Stimulated activated CD4-positive, alpha-beta T cell treated with anti-CD3 and anti-CD28 coated beads, Interleukin-2, amount 100 ng/mL, for 4 hours (primary cell): ENCODE measurements at regions not wholly inside any gene's neighbourhood (a gene's known extent, or its start where the extent isn't known, plus 50 kb on each side); places are given as distances from the start of the nearest gene placed in this dataset.

Experiments
- DNase-seq: peaks from one replicate; pipeline ENCODE4 v3.0.0-alpha.2; 2020; ENCODE audit warnings: low read depth

DNA sequence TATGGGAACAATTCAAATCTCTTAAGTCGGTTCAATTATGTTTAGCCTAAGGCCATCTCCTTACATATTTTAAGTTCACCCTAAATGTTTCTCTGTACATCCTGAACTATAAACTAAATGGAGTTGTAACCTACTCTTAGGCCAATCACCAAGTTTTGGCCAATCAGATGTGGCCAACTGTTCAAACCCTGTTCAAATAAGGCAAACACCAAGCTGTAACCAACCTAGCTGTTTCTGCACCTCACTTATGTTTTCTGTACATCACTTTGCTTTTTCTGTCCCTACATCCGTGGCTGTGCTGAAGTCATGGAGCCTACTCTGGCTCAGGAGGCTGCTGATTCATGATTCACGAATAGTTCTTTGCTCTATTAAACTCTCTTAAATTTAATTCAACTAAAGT, 165.3 kb downstream of the GASK1B start:
- no peak for DNase-seq

GRCh38 chr4:158006990-158007389, 165.8 kb downstream of the GASK1B start:
- DNase-seq = no peak

DNA sequence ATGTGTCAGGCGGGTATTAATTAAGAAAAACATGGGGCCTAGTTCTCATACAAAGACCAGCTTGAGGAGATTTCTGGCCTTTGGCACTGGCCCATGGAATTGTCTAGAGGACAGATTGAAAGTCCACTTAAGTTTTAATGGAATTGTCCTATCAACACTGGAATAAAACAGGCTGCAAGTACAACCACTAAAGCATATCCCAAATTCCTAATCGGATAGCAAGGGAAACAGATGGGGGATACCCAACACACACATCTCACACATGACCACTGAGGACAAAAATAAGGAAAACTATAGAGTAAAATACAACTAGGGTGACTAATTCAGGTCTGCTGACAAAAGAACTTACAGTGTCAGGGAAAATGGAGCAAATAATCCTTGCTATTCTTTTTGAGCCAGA, 167.8 kb downstream of the GASK1B start:
- DNase-seq = no peak

DNA sequence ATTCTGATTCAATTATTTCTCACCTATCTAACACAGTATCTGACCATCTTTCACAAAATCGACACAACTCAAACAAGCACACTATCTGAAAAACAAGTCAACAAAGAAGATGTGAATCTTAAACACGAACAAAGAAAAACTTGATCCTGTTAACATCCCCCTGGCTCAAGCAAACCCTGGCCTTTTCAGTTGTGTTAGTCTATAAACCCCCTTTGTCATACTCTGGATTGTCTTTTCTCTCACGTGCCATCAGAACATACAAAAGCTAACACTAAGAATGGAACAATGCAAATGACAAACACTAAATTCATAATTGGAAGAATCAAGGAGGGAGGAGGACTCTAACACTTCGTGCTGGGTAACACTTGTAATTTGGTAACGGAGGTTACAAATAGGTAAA, 168.7 kb downstream of the GASK1B start:
- no peak for DNase-seq

DNA sequence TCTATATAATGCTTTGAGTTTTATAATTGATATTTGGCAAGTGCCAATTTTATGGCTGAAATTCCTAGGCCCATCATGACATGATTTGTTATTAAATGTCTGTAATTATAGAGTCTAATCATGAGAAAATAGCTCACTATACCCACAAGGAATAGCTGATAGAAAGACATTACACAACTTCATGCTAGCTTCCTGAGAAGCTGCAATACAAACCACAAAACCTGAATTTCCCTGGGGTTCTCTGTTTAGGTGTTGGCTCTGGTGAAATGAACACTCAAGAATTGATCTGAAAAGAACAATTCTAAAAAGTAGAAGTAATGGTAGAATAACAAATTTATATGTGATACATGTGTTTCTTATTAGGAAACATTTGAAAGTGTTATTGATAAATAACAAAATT, 169.6 kb downstream of the GASK1B start:
- DNase-seq = no peak

DNA sequence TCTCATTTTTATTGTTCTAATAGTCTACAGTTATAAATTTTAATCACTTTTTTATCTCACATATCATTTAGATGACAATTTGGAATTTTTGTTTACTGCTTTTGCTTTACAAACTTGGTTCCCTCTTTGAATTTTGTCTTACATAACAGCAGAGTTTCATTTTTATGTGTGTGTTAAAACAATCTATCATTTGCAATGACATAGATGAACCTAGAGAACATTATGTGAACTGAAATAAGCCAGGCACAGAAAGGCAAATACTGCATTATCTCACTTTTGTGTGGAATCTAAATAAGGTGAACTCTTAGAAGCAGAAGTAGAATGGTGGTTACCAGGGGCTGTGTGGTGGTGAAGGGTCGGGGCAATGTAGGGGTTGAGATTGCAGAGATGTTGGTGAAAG, 170.7 kb downstream of the GASK1B start:
- no peak for DNase-seq

DNA sequence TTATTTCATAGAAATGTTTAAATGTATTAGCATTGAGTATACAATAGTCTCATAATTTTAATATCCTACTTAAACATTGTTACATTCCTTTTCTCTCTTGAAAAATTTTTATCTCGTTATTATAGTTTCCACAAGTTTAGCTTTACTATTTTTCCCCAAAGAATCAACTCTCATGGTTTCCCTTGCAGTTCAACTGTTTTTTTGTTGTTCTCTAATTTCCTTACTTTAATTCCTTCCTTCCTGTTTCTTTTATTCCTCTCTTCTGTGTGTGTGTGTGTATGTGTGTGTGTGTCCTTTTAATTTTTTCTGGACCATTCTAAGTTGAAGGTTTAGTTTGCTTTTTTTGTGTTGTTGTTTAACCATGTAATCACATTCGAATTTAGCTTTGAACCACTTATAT, 171.1 kb downstream of the GASK1B start:
- DNase-seq = no peak

GRCh38 chr4:157999723-158000122, 173.1 kb downstream of the GASK1B start:
- no peak for DNase-seq

GRCh38 chr4:157997296-157997695, 175.5 kb downstream of the GASK1B start:
- DNase-seq = no peak

- no peak for DNase-seq
Observed at GRCh38 chr4:157996061-157997028, 176.5 kb downstream of the GASK1B start.

DNA sequence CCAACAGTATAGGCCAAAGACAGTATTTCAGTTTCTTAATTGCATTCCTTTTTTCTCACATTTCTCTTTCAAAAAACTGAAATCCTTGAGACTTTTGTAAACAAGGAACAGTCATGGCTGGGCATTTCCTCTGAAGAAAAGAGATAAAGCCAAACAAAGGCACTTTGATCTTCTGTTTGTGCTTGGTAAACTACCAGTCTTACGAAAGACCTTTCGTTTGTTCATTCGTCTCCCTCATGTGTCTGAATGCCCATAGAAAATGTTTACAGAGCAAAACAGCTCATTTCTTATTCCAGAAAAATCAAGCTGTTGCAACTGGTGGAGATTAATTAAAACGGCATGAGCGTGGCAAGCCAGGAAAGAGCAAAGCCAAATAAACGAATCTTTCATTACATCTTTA, 178.0 kb downstream of the GASK1B start:
- DNase-seq = no peak

GRCh38 chr4:157992948-157993839, 179.6 kb downstream of the GASK1B start:
- DNase-seq = no peak

DNA sequence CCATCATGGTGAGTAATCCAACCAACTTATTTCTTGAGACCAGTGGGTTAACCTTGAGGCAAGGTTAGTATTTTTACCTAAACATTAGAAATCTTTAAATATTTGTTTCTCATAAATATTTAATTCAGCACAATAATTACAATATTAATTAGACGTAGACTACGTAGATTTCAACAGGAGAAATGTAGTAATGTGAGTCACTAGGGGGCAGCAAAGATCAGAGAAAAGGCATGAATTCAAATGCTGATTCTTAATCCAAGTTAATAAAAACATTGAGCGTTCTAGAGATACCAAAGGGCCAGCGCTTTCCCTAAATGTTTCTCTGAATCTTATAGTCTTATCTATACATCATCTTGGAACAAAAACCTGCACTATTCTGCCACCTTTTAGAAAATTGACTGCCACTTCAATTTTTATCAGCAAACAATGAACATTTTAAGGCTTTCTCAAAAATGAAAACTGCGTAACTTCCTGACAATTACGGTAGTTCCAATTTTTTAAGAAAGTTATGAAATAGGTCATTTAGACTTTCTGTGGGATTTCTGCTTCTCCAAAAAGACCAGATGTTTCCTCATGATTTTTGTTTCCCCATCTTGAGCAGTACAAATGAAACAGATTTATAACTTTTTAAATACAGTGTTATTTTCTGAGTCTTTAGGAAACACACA, 180.7 kb downstream of the GASK1B start:
- peak; percentile 4 for DNase-seq

DNA sequence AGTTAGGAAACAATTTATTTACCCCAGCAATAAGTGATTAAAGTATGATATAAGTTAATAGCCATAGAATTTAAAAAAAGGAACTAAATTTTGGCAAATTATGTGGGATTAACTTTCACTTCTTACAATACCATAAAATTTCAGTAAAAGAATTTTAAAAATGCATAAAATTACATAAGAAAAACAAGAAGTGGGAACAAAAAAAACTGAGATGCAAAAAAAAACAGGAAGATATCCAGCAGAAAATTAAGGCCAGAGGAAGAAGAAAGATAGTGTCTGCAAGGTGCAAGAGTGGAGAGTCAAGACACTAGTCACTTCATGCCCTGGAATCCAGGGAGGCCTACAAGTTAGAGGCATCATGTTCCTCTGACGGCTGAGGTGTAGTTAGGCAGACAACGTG, 184.2 kb downstream of the GASK1B start:
- no peak for DNase-seq

DNA sequence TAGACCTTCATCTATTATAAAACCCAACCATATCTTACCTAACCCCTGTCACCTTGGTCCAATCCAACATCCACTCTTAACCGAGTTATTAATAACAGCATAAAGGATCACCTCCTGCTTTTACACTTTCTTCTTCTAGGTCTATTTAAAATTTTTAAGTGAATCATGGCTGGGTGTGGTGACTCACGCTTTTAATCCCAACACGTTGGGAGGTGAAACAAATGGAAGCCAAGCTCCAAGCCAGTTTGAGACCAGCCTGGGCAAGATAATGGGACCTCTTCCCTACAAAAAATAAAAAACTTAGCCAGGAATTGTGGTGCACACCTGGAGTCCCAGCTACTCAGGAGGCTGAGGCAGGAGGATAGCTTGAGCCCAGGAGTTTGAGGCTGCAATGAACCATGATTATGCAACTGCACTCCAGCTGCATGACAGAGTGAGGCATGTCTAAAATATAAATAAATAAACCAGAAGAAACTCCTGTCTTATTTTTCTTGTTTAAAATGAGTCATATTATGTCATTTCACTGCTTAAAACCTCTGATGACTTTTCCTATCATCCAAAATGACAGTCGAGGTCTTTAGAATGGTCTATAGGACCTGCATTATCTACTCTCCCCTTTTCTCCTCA, 188.4 kb downstream of the GASK1B start:
- DNase-seq = no peak

DNA sequence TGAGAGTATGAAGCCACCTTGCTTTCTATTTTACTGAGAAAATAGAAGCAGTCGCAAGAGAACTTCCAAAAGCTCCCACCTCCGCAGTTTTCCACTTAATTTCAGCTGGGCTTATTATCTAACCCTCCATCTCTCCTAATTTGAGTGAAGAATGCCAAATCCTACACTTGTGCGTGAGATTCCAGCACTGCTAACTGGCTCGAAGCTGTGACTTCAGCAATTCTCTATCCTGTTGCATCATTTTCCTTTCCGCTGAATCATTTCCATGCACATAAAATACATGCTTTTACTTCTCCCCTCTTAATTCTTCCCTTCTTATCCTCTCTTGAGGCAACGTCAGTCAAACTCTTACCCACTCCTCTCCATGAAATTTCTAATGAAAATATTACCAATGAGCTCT, 189.5 kb downstream of the GASK1B start:
- no peak for DNase-seq

- DNase-seq = no peak
Observed at GRCh38 chr4:157980158-157980557, 192.7 kb downstream of the GASK1B start.

GRCh38 chr4:157978680-157979361, 194.0 kb downstream of the GASK1B start:
- DNase-seq = peak; percentile 13

DNA sequence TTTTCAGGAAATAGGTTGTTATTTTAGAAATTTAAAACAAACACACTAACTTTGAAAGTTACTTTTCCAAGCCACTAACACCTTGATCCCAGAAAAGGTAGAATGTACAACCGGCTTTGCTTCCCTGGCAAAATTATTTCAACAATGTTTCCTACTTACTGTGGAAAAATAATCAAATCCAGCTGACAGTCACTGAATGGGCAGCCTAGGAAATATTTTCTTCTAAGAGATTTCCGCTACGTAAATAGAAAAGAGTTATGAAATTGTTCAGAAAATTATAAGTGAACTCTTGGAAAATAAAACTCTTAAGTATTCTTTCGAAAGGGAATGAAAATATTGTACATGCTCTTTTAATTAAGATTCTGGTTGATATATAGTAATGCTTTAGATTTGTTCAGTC, 195.7 kb downstream of the GASK1B start:
- no peak for DNase-seq

DNA sequence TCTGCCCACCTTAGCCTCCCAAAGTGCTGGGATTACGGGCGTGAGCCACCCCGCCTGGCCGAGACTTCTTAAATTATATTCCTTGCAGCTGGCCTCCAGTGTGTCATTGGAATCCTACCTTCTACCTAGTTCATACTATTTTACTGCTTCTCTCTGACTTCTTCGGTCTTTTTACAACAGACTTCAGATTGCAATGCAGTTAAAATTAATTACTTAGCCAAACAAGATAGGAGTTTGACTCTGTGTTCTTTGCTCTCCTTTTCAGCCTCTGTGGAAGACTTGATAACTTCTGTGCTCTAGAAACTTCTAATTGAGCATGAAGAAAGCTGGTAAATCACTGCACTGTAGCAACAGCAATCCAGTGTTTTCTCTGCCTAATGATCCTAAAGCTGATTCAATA, 199.5 kb downstream of the GASK1B start:
- no peak for DNase-seq

GRCh38 chr4:157964463-157964862, 208.4 kb downstream of the GASK1B start:
- DNase-seq = no peak
